H1 (cell line): ENCODE measurements at regions not wholly inside any gene's neighbourhood (a gene's known extent, or its start where the extent isn't known, plus 50 kb on each side); places are given as distances from the start of the nearest gene placed in this dataset.

Experiments
- BACH1 ChIP-seq: IDR thresholded peaks from 2 replicates; pipeline ENCODE4 v1.6.1; 2012; ENCODE audit warnings: low read length, improper control_type of control experiment
- JUND ChIP-seq: IDR thresholded peaks from 2 replicates; pipeline ENCODE4 v1.6.1; 2011; ENCODE audit warnings: mild to moderate bottlenecking, improper control_type of control experiment, low read length
- USF2 ChIP-seq: IDR thresholded peaks from 2 replicates; pipeline ENCODE4 v1.6.1; 2011; ENCODE audit warnings: low read length, improper control_type of control experiment
- YY1 ChIP-seq: IDR thresholded peaks from 2 replicates; pipeline ENCODE4 v1.6.1; 2011; ENCODE audit warnings: low read depth, mild to moderate bottlenecking, low read length

DNA sequence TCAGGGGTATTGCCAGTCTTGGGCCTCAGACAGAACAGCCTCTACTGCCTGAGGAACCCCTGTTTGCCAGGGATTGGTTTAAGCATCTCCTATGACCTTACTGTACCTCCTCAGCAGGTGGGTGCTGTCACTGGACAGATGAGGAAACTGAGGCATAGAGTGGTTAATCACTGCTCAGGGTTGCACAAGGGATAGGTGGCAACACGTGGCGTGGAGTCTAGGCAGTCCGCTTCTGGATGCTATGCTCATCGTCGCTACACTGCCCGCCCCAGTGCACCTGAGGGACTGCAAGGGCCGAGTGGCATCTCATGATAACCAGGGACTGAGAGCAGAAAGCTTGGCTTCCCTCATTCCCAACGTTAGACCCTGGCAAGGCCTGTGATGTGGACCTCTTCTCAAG lies 101.8 kb upstream of the SULF2 start (continued):
- TF ChIP-seq YY1, result no peak
- TF ChIP-seq JUND, result no peak
- TF ChIP-seq BACH1, result no peak
- TF ChIP-seq USF2, result no peak
